Suprapubic skin (tissue), 4 donors: ENCODE measurements at regions not wholly inside any gene's neighbourhood (a gene's known extent, or its start where the extent isn't known, plus 50 kb on each side); places are given as distances from the start of the nearest gene placed in this dataset.
"Not testable (repeated sequence)": the region's sequence is repeated elsewhere in the genome, so short reads cannot be mapped to it uniquely, and the experiment has no call there.

Experiments
- DNase-seq, 2 donors: peaks; one replicate each; pipeline ENCODE4 v3.0.0-alpha.2; 2019; ENCODE audit warnings: low spot score in 2 of 2
- H3K27ac ChIP-seq: fragments of 200-600 bp; sonication (generic); one replicate; pipeline ENCODE4 v1.5.1; 2019
- H3K27me3 ChIP-seq: fragments of 200-600 bp; sonication (generic); one replicate; pipeline ENCODE4 v1.5.1; 2019
- H3K36me3 ChIP-seq: fragments of 200-600 bp; sonication (generic); one replicate; pipeline ENCODE4 v1.5.1; 2019
- H3K4me1 ChIP-seq: fragments of 200-600 bp; sonication (generic); one replicate; pipeline ENCODE4 v1.5.1; 2019
- H3K4me3 ChIP-seq: fragments of 200-600 bp; sonication (generic); one replicate; pipeline ENCODE4 v1.5.1; 2019; ENCODE audit warnings: mild to moderate bottlenecking
- H3K9me3 ChIP-seq: fragments of 200-600 bp; sonication (generic); one replicate; pipeline ENCODE4 v1.5.1; 2019
- EP300 ChIP-seq: sonication (generic); formaldehyde crosslinking; IDR thresholded peaks from one replicate; pipeline ENCODE4 v1.6.1; 2017; ENCODE audit warnings: antibody characterized with exemption
- POLR2A ChIP-seq, 2 donors: fragments of 450-650 bp; IDR thresholded peaks; one replicate each; pipeline ENCODE4 v1.6.1; 2017; ENCODE audit warnings: antibody characterized with exemption in 2 of 2, mild to moderate bottlenecking in 2 of 2, moderate library complexity in 2 of 2
- POLR2AphosphoS5 ChIP-seq, 3 donors: sonication (generic); formaldehyde crosslinking; IDR thresholded peaks; one replicate each; pipeline ENCODE4 v1.6.1; 2017; ENCODE audit warnings: antibody characterized with exemption in 3 of 3
- WGBS: methylation state at CpG from one replicate; pipeline ENCODE4 v1.1.5; 2018; 5-methylcytosine and 5-hydroxymethylcytosine counted together
- TF ChIP-seq, protein P1 (sequence below), 2 donors: fragments of 200-600 bp in 1 of 2; fragments of 450-650 bp in 1 of 2; sonication (generic) in 1 of 2; IDR thresholded peaks; one replicate each; pipeline ENCODE4 v1.5.1; 2016 to 2019; ENCODE audit warnings: antibody characterized with exemption in 2 of 2, mild to moderate bottlenecking in 1 of 2, moderate library complexity in 1 of 2

DNA sequence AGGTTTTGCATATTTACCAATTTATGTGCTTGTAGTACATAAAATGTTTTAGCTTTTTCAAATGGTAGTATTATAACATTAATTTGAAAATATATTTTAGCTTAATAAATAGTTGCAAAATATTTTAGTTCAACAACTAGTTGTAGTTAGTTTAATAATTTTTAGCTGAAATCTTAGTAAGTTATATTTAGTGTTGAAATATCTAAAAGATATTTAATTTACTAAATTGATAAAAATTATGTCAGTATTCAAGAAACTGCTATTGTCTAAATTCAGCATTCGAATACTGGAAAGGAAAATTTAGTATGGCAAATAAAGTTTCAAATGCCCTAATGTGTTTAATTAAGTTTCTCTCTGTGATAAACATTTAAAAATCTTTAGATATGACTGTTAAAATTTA lies 754.5 kb upstream of the MIR17HG start:
- H3K27ac ChIP-seq, result no peak overlapping the region

DNA sequence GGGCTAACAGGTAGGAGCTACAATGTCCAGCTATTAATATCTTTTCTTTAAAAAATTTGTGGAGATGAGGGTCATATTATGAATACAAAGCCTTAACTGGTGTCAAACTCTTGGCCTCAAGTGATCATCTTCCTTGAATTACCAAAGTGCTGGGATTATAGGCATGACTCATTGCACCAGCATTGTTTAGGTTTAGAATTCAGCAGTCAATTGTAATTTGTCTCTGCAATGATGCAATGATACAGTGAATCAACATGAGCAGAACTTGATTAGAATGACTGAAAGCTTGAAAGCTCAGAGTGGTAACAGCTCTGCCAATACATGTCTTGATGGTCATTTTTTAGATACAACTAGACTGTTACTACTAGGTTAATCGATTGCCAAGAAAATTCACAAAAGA lies 752.8 kb upstream of the MIR17HG start:
- Histone ChIP-seq H3K27ac (no peak overlapping the region), H3K9me3 (no peaks in the 10 kb centered on the region)

More for the DNA sequence above, 754.5 kb upstream of the MIR17HG start:
- H3K4me3 ChIP-seq, result no peak overlapping the region
- 83% methylated on average over 1 of the region's 1 CpG for WGBS
- H3K9me3 ChIP-seq, result no peaks in the 10 kb centered on the region
- H3K27me3 ChIP-seq, result no peaks in the 10 kb centered on the region
- TF ChIP-seq EP300 (no peak), POLR2AphosphoS5 (IDR thresholded peaks at IDR 0.05) (no peak), POLR2A (IDR thresholded peaks at IDR 0.05) (no peak)
- TF ChIP-seq, protein P1, sequence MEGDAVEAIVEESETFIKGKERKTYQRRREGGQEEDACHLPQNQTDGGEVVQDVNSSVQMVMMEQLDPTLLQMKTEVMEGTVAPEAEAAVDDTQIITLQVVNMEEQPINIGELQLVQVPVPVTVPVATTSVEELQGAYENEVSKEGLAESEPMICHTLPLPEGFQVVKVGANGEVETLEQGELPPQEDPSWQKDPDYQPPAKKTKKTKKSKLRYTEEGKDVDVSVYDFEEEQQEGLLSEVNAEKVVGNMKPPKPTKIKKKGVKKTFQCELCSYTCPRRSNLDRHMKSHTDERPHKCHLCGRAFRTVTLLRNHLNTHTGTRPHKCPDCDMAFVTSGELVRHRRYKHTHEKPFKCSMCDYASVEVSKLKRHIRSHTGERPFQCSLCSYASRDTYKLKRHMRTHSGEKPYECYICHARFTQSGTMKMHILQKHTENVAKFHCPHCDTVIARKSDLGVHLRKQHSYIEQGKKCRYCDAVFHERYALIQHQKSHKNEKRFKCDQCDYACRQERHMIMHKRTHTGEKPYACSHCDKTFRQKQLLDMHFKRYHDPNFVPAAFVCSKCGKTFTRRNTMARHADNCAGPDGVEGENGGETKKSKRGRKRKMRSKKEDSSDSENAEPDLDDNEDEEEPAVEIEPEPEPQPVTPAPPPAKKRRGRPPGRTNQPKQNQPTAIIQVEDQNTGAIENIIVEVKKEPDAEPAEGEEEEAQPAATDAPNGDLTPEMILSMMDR (IDR thresholded peaks at IDR 0.05), result no peak
- H3K4me1 ChIP-seq, result no peaks in the 10 kb centered on the region
- no peaks in the 10 kb centered on the region for H3K36me3 ChIP-seq
- no peak for DNase-seq

GRCh38 chr13:90605664-90606063 lies 741.8 kb upstream of the MIR17HG start:
- no peak overlapping the region for H3K4me3 ChIP-seq
- no peaks in the 10 kb centered on the region for H3K36me3 ChIP-seq
- H3K9me3 ChIP-seq, result no peaks in the 10 kb centered on the region
- no peaks in the 10 kb centered on the region for H3K27me3 ChIP-seq
- H3K4me1 ChIP-seq, result no peaks in the 10 kb centered on the region
- TF ChIP-seq EP300 (no peak), POLR2AphosphoS5 (IDR thresholded peaks at IDR 0.05) (no peak), POLR2A (IDR thresholded peaks at IDR 0.05) (no peak)
- TF ChIP-seq, protein P1 (IDR thresholded peaks at IDR 0.05), result no peak
- WGBS, result 88% methylated on average over 1 of the region's 1 CpG
- H3K27ac ChIP-seq, result no peak overlapping the region
- no peak for DNase-seq

More for the DNA sequence above, 752.8 kb upstream of the MIR17HG start:
- H3K27me3 ChIP-seq, result no peaks in the 10 kb centered on the region
- no peak for TF ChIP-seq EP300
- TF ChIP-seq POLR2AphosphoS5 (IDR thresholded peaks at IDR 0.05), result no peak
- TF ChIP-seq POLR2A (IDR thresholded peaks at IDR 0.05), result no peak
- TF ChIP-seq, protein P1 (IDR thresholded peaks at IDR 0.05), result no peak
- 89% methylated on average over 1 of the region's 1 CpG for WGBS
- H3K4me3 ChIP-seq, result no peak overlapping the region
- no peaks in the 10 kb centered on the region for H3K36me3 ChIP-seq
- no peaks in the 10 kb centered on the region for H3K4me1 ChIP-seq
- no peak for DNase-seq

DNA sequence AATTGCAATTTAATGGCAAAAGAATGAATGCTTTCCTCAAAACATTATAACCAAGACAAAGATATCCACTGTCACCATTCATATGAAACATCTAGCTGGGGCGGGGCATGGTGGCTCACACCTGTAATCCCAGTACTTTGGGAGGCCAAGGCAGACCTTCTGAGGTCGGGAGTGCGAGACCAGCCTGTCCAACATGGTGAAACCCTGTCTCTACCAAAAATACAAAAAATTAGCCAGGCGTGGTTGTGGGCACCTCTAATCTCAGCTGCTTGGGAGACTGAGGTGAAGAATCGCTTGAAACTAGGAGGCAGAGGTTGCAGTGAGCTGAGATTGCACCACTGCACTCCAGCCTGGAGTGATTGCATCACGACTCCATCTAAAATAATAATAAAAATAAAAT lies 740.6 kb upstream of the MIR17HG start:
- H3K9me3 ChIP-seq, H3K36me3 ChIP-seq, H3K27ac ChIP-seq, H3K4me3 ChIP-seq, H3K4me1 ChIP-seq, DNase-seq, H3K27me3 ChIP-seq: not testable (repeated sequence)
- 92% methylated on average over 6 of the region's 6 CpGs for WGBS

DNA sequence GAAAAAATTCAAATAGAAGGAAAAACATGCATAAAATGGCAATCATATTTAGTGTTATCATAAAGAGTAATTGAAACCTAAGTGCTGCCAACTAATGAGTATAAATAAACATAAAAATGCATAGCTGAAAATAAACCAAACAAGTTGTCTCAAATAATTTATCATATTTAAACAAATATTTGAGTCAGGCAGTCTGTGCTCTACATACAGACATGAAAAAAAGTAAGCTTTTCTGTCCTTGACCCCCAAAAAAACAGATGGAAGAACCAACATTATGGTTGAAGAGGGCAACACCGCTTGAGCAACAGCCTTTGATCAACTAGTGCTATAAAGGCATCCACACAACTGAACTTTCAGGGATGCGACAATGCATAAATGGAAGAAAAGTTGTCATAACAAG lies 735.1 kb upstream of the MIR17HG start:
- H3K4me3 ChIP-seq, result no peak overlapping the region
- no peak for DNase-seq
- no peaks in the 10 kb centered on the region for H3K9me3 ChIP-seq
- TF ChIP-seq POLR2A (IDR thresholded peaks at IDR 0.05) (no peak), POLR2AphosphoS5 (IDR thresholded peaks at IDR 0.05) (no peak), EP300 (no peak)
- TF ChIP-seq, protein P1 (IDR thresholded peaks at IDR 0.05), result no peak
- H3K4me1 ChIP-seq, result no peaks in the 10 kb centered on the region
- no peaks in the 10 kb centered on the region for H3K27me3 ChIP-seq
- no peaks in the 10 kb centered on the region for H3K36me3 ChIP-seq
- 92% methylated on average over 2 of the region's 2 CpGs for WGBS
- no peak overlapping the region for H3K27ac ChIP-seq

GRCh38 chr13:90613076-90613795 lies 734.3 kb upstream of the MIR17HG start:
- no peaks in the 10 kb centered on the region for H3K27me3 ChIP-seq
- H3K4me1 ChIP-seq, result no peaks in the 10 kb centered on the region
- no peak for DNase-seq
- no peak overlapping the region for H3K4me3 ChIP-seq
- 94% methylated on average over 9 of the region's 12 CpGs for WGBS
- no peak overlapping the region for H3K27ac ChIP-seq
- no peak for TF ChIP-seq POLR2A (IDR thresholded peaks at IDR 0.05)
- no peak for TF ChIP-seq EP300
- TF ChIP-seq, protein P1 (IDR thresholded peaks at IDR 0.05), result no peak
- no peak for TF ChIP-seq POLR2AphosphoS5 (IDR thresholded peaks at IDR 0.05)
- H3K9me3 ChIP-seq, result no peaks in the 10 kb centered on the region
- H3K36me3 ChIP-seq, result no peaks in the 10 kb centered on the region
